ENCODE measurements at regions not wholly inside any gene's neighbourhood (a gene's known extent, or its start where the extent isn't known, plus 50 kb on each side); places are given as distances from the start of the nearest gene placed in this dataset.

DNA sequence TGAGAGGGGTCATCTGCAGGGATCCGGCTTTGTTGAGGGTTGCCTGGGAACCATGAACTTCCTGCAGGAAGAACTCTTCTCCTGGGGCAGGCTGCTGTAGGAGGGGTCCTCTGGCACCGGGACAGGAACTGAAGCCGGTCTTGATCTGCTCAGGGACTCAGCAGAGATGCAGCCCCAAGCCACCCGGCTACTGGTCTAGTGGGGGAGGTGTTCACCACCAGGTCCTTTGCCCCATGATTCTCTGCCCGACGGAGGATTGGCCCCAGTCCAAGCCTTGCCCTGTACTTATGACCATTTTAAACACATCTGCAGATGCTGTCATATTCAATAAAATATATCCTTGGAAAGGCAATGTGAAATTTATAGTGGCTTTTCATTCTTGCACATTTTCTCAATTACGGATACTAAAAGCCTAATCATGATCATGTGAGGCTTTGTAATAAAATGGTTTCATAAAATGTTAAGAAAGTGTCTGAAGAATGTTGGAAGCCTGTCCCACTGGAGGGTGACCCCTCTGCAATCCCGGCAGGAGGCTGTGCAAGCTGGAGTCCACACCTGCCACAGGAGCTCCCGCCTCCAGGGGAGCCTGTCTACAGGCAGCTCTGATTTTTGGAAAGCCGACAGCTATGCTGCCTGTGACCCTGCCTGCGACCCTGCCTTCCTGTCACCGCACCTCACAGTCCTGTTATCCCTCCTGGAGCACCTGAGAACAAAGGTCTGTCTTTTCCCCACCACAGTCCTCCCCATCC is 98.8 kb upstream of the TAF1B start:
- TF ChIP-seq POLR2A (IDR thresholded peaks at IDR 0.05; ENCODE audit: low read length) (no peak), GATA1 (IDR thresholded peaks at IDR 0.05; ENCODE audit: low read depth, low read length) (no peak)

All from erythroblast (primary cell).